ENCODE measurements at regions not wholly inside any gene's neighbourhood (a gene's known extent, or its start where the extent isn't known, plus 50 kb on each side); places are given as distances from the start of the nearest gene placed in this dataset.
A peak's percentile ranks its signal among the peaks of the same experiment; 100 is the strongest.
"Not testable (repeated sequence)": the region's sequence is repeated elsewhere in the genome, so short reads cannot be mapped to it uniquely, and the experiment has no call there.

DNA sequence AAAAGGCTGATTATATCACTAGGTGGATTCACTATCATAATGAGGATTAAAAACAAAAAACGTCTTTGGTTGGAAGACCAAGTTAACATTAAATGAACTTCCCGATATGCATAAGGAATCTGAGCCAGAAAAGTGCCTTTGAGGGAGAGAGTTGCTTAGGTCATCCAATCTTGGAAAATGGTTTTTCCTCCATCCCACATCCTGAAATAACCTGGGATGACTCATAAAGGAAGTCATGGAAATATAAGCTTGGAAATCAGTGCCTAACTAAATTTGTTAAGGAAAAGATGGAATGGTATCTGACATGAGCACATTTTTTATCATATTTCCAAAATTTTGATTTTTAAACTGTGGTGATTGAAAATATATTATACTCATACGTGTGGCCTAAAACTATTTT is 66.0 kb downstream of the KBTBD8 start:
- DNase-seq: no peak

- DNase-seq: no peak
Observed at GRCh38 chr3:67067251-67067650, 69.1 kb downstream of the KBTBD8 start.

- DNase-seq: not testable (repeated sequence)
Observed at GRCh38 chr3:67072640-67073039, 74.5 kb downstream of the KBTBD8 start.

DNA sequence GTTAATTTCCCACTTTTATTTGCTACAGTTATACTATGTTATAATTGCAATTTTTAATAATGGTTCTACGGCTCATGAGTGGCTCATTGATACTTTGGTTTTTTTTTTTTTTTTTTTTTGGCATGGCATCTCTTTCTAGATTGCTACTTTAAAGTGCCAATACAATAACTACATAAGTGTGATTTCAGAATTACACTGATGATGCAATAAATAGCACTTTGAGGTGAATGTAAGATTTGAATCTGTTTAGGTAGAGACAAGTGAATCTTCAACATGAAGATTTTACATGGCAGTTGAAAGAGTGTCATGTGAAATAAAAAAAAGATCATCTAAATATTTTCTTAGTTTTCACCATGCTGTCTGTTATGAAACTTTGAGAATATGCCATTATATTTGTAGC is 75.7 kb downstream of the KBTBD8 start:
- DNase-seq: no peak

DNA sequence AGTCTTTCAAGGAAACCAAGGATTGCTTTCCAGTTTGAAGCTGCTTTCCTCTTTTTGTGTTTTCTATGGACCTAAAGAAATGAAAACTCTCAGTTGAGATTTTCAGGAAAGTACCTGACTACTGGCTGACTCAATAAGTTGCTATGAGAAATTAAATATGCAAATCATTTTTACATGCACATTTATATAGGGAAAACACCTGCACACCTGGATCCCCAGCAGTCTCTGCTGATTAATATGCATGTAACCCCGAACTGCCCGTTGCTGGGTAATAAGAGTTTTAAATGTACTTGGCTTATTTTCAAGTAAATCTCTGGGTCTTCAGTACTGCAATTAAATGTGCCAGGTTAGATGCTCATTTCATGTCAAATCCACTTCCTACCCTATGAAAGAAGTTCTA is 77.2 kb downstream of the KBTBD8 start:
- DNase-seq: no peak

- DNase-seq: no peak
Observed at GRCh38 chr3:67076607-67077006, 78.5 kb downstream of the KBTBD8 start.

DNA sequence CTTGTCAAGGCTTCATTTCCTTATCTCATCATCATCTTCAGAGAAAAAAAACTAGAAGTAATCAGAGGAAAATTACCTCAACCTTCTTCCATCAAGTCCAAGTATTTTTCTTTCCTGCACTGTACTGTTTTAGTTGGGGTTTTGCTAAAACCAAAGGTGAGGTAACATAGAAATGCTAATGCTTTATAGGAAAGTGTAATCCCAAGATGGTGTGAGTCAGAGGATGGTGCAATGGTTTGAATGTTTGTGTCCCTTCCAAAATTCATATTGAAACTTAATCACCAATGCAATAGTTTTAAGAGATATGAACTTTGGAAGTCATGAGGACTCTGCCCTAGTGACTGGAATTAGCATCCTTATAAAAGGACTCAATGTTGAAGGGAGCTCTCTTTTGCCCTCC is 79.5 kb downstream of the KBTBD8 start:
- no peak for DNase-seq

DNA sequence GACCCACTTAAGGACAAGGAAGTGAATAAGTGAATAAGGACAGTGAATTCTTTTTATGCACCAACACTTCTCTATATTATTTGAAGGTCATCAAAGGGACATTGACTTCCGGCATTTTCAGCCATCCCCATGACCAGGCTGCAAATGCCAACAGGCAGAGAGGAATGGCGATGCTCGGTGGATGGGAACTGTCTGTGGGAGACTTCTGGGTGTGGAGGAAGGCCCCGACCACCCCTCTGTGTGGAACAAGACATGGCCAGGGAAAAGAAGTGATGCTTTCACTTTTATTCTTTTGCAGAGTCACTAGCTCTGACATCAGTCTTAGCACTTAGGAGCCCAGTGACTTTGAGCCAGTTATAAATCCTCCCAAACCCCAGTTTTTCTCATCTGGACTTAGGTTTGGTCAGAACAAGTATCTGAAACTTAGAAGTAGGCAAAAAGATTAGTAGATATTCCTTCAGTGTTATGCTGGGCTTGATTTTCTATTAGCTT is 84.5 kb downstream of the KBTBD8 start:
- DNase-seq: no peak

GRCh38 chr3:67083277-67083676 is 85.2 kb downstream of the KBTBD8 start:
- DNase-seq: no peak

DNA sequence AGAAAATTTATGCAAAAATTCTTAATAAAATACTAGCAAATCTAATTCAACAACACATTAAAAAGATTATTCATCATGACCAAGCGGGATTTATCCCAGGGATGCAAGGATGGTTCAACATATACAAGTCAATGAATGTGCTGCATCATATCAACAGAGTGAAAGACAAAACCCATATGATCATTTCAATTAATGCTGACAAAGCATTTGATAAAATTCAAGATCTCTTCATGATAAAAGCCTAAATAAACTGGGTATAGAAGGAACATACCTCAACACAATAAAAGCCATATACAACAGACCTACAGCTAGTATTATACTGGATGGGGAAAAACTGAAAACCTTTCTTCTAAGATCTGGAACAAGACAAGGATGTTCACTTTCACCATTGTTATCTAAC is 89.7 kb downstream of the KBTBD8 start:
- no peak for DNase-seq

GRCh38 chr3:67090474-67090873 is 92.4 kb downstream of the KBTBD8 start:
- DNase-seq: no peak

- no peak for DNase-seq
Observed at GRCh38 chr3:67093305-67093704, 95.2 kb downstream of the KBTBD8 start.

- DNase-seq: no peak
Observed at GRCh38 chr3:67094167-67094566, 96.1 kb downstream of the KBTBD8 start.

DNA sequence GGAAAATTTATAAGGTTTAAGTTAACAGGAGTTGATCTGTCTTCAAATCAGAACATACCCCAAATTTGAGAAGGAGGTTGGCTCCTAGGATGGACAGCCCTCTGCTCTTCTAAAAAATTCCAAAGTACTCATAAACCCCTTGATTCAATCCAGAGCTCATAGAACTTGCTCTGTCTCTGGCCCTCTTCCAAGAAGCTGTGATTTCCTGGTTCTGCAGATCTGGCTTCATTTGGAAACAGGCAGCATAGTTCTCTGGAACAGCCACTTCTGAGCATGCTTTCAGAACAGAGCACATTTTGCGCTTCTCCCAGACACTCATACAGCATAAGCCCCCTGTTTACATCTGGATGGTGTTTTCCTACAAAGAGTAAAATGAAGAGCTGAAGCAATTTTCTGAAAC is 96.7 kb downstream of the KBTBD8 start:
- no peak for DNase-seq

DNA sequence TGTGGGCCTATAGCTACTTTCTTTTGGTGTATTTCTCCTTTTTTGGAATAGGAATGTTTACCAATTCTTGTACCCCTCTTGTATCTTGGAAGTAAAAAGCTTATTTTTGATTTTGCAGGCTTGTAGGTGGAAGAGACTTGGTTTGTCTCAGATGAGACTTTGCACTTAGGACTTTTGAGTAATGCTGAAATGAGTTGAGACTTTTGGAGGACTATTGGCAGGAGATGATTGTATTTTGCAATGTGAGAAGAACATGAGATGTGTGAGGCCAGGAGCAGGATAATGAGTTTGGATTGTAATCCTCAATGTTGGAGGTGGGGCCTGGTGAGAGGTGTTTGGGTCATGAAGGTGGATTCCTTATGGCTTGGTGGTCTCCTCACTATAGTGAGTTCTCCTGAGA is 106.3 kb downstream of the KBTBD8 start:
- no peak for DNase-seq

- no peak for DNase-seq
Observed at GRCh38 chr3:67106874-67107273, 108.8 kb downstream of the KBTBD8 start.

- DNase-seq: peak in 1 of 2 experiments; percentile 67
Observed at GRCh38 chr3:67109651-67110204, 111.6 kb downstream of the KBTBD8 start.

- DNase-seq: peak; percentile 67 to 81
Observed at GRCh38 chr3:67113802-67114407, 115.8 kb downstream of the KBTBD8 start.

DNA sequence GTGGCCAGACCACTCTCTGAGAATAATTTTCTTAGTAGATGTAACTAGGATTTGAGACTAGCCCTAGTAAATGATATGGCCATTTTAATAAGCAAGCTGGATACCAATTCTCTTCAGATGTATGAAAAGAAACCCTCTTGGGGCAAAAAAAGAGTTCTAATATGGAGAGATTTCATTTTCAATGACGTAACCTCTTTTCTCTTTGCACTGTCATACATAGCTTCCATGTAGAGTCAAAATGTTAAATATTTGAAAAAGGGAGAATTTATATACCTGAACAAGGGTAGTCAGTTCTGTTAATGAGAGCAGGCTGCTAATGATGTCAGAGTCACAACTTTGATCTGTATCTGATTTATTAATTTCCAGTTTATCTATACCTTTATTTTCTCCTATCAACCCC is 120.0 kb downstream of the KBTBD8 start:
- no peak for DNase-seq

DNA sequence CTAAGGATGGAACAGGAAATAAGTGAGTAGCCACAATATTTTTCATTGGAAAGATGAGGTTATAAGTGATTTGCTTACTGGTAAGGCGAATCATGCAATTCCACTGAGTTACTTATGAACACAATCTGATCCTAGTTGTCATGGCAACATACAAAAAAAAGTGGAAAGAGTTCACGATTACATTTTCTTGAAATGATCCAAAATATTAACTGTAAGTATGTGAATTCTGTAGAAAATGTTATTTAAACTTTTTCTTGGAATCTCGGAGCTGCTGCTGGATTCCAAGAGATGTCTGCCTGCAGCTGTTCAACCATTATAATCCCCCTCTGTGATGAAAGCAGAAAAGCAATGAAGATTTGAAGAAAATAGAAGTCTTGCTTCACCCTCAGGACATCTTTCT is 120.5 kb downstream of the KBTBD8 start:
- DNase-seq: no peak

- peak; percentile 89 to 94 for DNase-seq
Observed at GRCh38 chr3:67123914-67124313, 125.8 kb downstream of the KBTBD8 start.

GRCh38 chr3:67127254-67127653 is 129.1 kb downstream of the KBTBD8 start:
- no peak for DNase-seq

- no peak for DNase-seq
Observed at GRCh38 chr3:67142432-67142831, 144.3 kb downstream of the KBTBD8 start.

- no peak for DNase-seq
Observed at GRCh38 chr3:67145738-67146137, 147.6 kb downstream of the KBTBD8 start.

- no peak for DNase-seq
Observed at GRCh38 chr3:67154429-67154828, 156.3 kb downstream of the KBTBD8 start.
